ENCODE measurements at regions not wholly inside any gene's neighbourhood (a gene's known extent, or its start where the extent isn't known, plus 50 kb on each side); places are given as distances from the start of the nearest gene placed in this dataset.

GRCh38 chrX:142266417-142266816, 61.3 kb upstream of the MAGEC2 start:
- no peak for TF ChIP-seq CTCF (tag by site-specific recombination; IDR thresholded peaks at IDR 0.05)
- no peak for TF ChIP-seq SETDB1 (IDR thresholded peaks at IDR 0.05; ENCODE audit: insufficient read length, low read length)
- no peak for TF ChIP-seq ZNF654 (tag by site-specific recombination; IDR thresholded peaks at IDR 0.05; ENCODE audit: low read depth)
- TF ChIP-seq ZNF366 (tag by site-specific recombination; conservative IDR thresholded peaks at IDR 0.05) = no peak
- TF ChIP-seq ZSCAN23 (tag by site-specific recombination; IDR thresholded peaks at IDR 0.05) = no peak
- no peak for TF ChIP-seq PRDM1 (tag by site-specific recombination; IDR thresholded peaks at IDR 0.05)
- no peak for TF ChIP-seq GFI1B (tag by site-specific recombination; IDR thresholded peaks at IDR 0.05)
- TF ChIP-seq ZNF768 (tag by site-specific recombination; IDR thresholded peaks at IDR 0.05) = no peak
- no peak for TF ChIP-seq ZEB2 (tag by site-specific recombination; IDR thresholded peaks at IDR 0.05)
- TF ChIP-seq ZNF223 (tag by site-specific recombination; IDR thresholded peaks at IDR 0.05) = no peak
- no peak for TF ChIP-seq ZBTB44 (tag by site-specific recombination; IDR thresholded peaks at IDR 0.05)
- TF ChIP-seq ZNF311 (tag by site-specific recombination; IDR thresholded peaks at IDR 0.05; ENCODE audit: borderline replicate concordance) = no peak
- no peak for TF ChIP-seq ZBTB11 (tag by site-specific recombination; conservative IDR thresholded peaks at IDR 0.05; ENCODE audit: low read depth)
